ENCODE measurements at regions not wholly inside any gene's neighbourhood (a gene's known extent, or its start where the extent isn't known, plus 50 kb on each side); places are given as distances from the start of the nearest gene placed in this dataset.

DNA sequence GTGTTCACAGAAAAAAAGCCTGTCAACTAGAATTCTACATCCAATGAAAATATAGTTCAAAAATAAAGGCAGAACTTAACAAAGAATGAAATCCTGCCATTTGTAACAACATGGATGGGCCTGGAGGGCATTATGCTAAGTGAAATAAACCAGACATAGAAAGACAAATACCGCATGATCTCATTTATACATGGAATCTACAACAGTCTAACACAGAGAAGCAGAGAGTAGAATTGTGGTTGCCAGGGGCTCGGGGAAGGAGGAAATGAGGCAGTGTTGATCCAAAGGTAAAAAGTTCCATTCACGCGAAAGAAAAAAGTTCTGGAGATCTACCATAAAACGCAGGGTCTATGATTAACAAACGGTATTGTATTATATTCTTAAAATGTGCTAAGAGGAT is 282.6 kb downstream of the MRPL39 start:
- ATAC-seq (replicated peaks; ENCODE audit: extremely low read depth, poor library complexity, severe bottlenecking) (no peak), DNase-seq (ENCODE audit: low spot score in 2 of 2) (no peak)
- Mint-ChIP-seq H3K4me3 (no peak overlapping the region), H3K4me1 (no peaks in the 10 kb centered on the region), H3K27ac (ENCODE audit: low read depth) (no peak overlapping the region), H3K9me3 (no peaks in the 10 kb centered on the region), H3K27me3 (no peaks in the 10 kb centered on the region), H3K36me3 (ENCODE audit: insufficient read depth) (no peaks in the 10 kb centered on the region)

DNA sequence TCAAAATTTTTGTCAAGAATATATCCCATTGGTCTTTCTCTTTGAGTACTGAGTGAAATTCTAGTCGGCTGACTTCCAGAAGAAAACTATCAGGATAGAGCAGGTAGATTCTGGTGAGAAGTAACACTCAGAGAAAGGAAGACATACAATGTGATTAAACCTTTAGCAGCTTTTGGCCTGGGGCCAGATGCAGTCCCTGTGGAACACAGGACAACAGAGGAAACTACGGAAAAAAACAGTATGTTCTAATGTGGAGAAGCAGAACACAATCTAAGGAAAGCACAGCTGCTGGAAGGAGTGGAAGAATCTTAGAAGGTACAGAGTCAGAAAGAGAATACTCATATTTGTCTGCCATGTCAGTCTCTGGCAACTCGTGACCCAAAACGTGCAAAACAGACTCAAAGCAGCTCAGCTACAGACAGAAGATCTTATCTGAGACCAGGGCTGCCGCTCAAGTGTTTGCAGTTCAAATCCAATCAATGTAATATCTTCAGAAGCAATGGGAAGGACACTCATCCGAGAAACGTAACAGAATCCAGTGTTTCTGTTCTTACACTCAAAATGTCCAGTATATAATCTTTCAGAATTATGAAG is 283.8 kb downstream of the MRPL39 start:
- H3K27me3 Mint-ChIP-seq: no peaks in the 10 kb centered on the region
- no peaks in the 10 kb centered on the region for H3K36me3 Mint-ChIP-seq (ENCODE audit: insufficient read depth)
- no peaks in the 10 kb centered on the region for H3K9me3 Mint-ChIP-seq
- no peak overlapping the region for H3K27ac Mint-ChIP-seq (ENCODE audit: low read depth)
- H3K4me3 Mint-ChIP-seq: no peak overlapping the region
- ATAC-seq (replicated peaks; ENCODE audit: extremely low read depth, poor library complexity, severe bottlenecking) (no peak), DNase-seq (ENCODE audit: low spot score in 2 of 2) (no peak)
- no peaks in the 10 kb centered on the region for H3K4me1 Mint-ChIP-seq

DNA sequence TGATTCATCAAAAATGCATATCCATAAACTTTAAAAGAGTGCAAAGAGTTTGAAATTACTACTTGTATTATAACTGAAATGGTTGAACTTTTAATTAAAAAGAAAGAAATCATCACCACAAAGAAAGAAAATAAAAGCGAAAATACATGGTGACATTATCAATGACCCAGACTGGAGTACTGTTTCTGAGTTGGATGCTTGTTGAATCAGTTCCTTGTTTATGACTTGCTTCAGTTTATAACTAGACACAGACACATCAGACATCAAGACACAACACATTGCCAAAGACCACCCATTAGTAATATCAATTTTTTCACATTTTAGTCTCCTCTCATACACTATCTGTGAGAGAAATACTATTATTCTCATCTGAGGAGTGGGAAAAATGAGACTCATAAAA is 293.0 kb downstream of the MRPL39 start:
- DNase-seq (ENCODE audit: low spot score in 2 of 2): no peak
- Mint-ChIP-seq H3K36me3 (ENCODE audit: insufficient read depth) (no peaks in the 10 kb centered on the region), H3K27me3 (no peaks in the 10 kb centered on the region), H3K9me3 (peaks cover 8% of the 10 kb centered on the region), H3K4me3 (no peak overlapping the region), H3K27ac (ENCODE audit: low read depth) (no peak overlapping the region), H3K4me1 (no peaks in the 10 kb centered on the region)
- no peak for ATAC-seq (replicated peaks; ENCODE audit: extremely low read depth, poor library complexity, severe bottlenecking)

DNA sequence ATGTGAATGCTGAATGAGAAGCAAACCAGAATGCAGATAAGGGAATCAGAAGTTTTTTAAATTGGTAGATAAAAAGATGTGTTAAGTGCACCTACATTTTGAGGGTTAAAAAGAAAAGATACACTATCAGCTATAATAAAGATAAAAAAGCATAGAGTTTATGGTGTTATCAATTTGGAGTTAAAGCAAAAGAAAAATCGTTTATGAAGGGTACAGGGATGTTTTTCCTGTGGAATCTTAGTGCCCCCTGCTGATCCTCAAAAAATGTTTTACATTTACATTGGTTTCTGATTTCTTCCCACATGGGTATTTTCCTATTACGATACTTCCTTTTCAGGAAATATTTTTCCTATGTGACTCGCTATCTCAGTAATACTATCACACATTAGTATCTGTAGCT is 293.5 kb downstream of the MRPL39 start:
- Mint-ChIP-seq H3K36me3 (ENCODE audit: insufficient read depth) (no peaks in the 10 kb centered on the region), H3K4me1 (no peaks in the 10 kb centered on the region), H3K27ac (ENCODE audit: low read depth) (no peak overlapping the region), H3K9me3 (peaks cover 11% of the 10 kb centered on the region), H3K4me3 (no peak overlapping the region), H3K27me3 (no peaks in the 10 kb centered on the region)
- ATAC-seq (replicated peaks; ENCODE audit: extremely low read depth, poor library complexity, severe bottlenecking): no peak
- DNase-seq (ENCODE audit: low spot score in 2 of 2): no peak

DNA sequence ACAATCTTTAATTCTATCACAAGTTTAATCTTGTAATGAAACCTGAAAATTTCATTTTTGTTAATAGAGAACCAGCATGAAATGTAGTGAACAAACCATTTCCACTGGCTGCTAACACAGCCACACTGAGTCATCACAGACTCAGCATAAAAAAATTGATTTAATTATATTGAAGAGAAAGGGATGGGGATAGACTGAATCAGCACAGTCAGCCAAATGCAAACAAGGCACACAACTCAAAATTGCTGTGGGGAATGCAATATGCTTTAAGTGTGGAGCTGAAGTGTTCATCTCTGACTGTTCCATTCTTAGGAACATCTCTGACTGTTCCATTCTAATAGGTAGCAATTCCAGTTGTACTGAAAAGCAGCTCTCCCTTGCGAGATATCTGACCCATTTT is 299.8 kb downstream of the MRPL39 start:
- Mint-ChIP-seq H3K36me3 (ENCODE audit: insufficient read depth) (no peaks in the 10 kb centered on the region), H3K4me3 (no peak overlapping the region), H3K27ac (ENCODE audit: low read depth) (no peak overlapping the region), H3K27me3 (no peaks in the 10 kb centered on the region), H3K4me1 (no peaks in the 10 kb centered on the region), H3K9me3 (peaks cover 11% of the 10 kb centered on the region)
- DNase-seq (ENCODE audit: low spot score in 2 of 2) (no peak), ATAC-seq (replicated peaks; ENCODE audit: extremely low read depth, poor library complexity, severe bottlenecking) (no peak)

DNA sequence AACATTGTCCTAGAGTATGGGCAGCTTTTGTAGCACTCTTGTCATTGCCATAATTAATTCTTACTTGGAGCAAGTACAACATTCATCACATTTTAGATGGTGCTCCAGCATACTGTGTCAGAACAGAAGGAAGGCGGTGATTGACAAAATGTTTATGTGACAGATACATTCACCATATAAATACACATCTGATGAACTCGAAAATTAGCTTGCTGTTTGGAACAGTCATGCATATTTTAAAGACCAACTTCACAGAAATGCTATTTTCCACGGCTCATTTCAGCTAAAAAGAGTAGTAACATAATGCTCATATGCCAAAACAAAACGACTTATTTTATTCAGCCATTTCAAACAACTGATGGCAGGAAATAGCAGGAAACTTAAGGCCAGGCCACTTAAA is 302.7 kb downstream of the MRPL39 start:
- DNase-seq (ENCODE audit: low spot score in 2 of 2) (no peak), ATAC-seq (replicated peaks; ENCODE audit: extremely low read depth, poor library complexity, severe bottlenecking) (no peak)
- Mint-ChIP-seq H3K4me1 (peaks cover 12% of the 10 kb centered on the region), H3K9me3 (peaks cover 6% of the 10 kb centered on the region), H3K27me3 (no peaks in the 10 kb centered on the region), H3K27ac (ENCODE audit: low read depth) (no peak overlapping the region), H3K36me3 (ENCODE audit: insufficient read depth) (no peaks in the 10 kb centered on the region), H3K4me3 (no peak overlapping the region)

DNA sequence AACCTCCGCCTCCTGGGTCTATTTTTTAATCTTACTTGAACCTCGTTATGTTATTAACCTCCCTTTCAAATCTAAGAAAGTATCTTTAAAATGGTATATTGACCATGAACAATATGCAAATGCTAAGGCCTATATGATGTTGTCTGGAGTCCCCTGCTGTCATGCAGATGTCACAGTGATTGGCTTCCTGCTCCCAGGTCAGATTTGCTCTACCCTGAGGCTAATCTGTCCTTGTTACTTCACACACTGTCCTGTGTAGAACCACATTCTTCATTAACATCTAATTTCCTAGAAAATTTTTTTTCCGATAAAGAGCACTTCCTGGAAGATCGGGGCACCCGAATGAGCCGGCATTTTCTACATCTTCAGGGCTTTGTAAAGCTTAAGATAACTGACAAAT is 306.6 kb downstream of the MRPL39 start:
- no peak for DNase-seq (ENCODE audit: low spot score in 2 of 2)
- peaks cover 14% of the 10 kb centered on the region for H3K4me1 Mint-ChIP-seq
- no peaks in the 10 kb centered on the region for H3K9me3 Mint-ChIP-seq
- no peak overlapping the region for H3K27ac Mint-ChIP-seq (ENCODE audit: low read depth)
- ATAC-seq (replicated peaks; ENCODE audit: extremely low read depth, poor library complexity, severe bottlenecking): no peak
- no peak overlapping the region for H3K4me3 Mint-ChIP-seq
- H3K36me3 Mint-ChIP-seq (ENCODE audit: insufficient read depth): no peaks in the 10 kb centered on the region
- H3K27me3 Mint-ChIP-seq: no peaks in the 10 kb centered on the region

DNA sequence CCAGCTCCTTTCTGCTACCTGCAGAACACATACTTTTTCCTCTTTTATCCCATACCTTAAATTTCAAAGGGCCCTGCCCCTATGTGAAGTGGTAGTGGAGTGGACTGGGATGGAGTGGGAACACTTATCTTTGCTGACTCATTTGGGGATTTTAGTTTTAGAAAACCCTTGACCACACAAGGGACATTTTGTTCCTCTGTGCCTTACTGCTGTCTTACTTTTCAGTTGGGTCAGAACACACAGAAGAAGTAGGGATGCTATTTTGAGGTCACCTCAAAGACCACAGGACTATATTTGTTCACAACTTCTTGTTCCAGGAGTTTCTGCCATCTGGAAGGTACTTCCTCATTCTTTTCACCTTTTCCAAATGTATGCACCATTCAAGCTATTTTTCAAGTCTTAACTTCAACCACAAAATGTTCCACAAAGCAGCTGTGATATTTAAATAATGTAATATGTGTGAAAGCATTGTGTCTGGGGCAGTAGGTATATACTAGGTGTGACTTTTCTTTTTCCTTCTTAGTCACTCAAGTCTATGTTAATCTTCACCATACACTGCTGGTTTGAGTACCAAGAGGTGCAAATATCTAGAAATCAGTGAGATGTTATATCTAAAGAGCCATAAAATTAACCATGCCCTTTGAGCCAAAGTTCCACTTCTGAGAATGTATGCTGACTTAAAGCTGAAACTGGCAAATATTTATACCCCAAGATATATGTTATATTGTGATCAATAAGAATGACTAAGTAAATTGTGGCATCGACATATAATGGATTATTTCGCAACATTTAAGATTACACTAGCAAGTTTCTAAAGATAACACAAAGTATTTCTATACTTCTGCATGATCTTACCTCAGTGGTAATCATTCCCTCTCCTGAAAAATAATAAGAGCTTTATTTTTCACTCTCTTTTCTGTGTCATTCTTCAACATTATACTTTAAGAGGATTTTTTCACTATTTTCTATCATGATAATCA is 308.5 kb downstream of the MRPL39 start:
- Mint-ChIP-seq H3K4me1 (peaks cover 14% of the 10 kb centered on the region), H3K4me3 (no peak overlapping the region), H3K9me3 (no peaks in the 10 kb centered on the region), H3K27me3 (no peaks in the 10 kb centered on the region), H3K27ac (ENCODE audit: low read depth) (no peak overlapping the region), H3K36me3 (ENCODE audit: insufficient read depth) (no peaks in the 10 kb centered on the region)
- ATAC-seq (replicated peaks; ENCODE audit: extremely low read depth, poor library complexity, severe bottlenecking) (peak; percentile 32), DNase-seq (ENCODE audit: low spot score in 2 of 2) (no peak)

DNA sequence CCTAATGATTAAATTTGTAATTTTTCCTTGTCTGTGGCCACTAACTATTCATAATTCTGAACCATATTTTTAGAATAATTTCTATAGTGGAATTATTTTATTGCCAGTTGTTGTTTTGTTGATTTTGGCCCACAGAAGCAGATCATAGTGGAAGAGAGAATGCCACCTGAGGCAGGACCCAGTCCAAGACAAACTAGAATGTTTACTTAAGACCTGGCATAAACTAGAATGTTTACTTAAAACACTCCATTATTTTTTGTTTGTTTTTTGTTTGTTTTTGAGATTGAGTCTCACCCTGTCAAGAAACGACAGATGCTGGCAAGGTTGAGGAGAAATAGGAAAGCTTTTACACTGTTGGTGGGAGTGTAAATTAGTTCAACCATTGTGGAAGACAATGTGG is 310.2 kb downstream of the MRPL39 start:
- no peaks in the 10 kb centered on the region for H3K27me3 Mint-ChIP-seq
- ATAC-seq (replicated peaks; ENCODE audit: extremely low read depth, poor library complexity, severe bottlenecking) (no peak), DNase-seq (ENCODE audit: low spot score in 2 of 2) (no peak)
- H3K36me3 Mint-ChIP-seq (ENCODE audit: insufficient read depth): no peaks in the 10 kb centered on the region
- H3K9me3 Mint-ChIP-seq: peaks cover 5% of the 10 kb centered on the region
- H3K4me1 Mint-ChIP-seq: peaks cover 14% of the 10 kb centered on the region
- H3K27ac Mint-ChIP-seq (ENCODE audit: low read depth): no peak overlapping the region
- H3K4me3 Mint-ChIP-seq: no peak overlapping the region

DNA sequence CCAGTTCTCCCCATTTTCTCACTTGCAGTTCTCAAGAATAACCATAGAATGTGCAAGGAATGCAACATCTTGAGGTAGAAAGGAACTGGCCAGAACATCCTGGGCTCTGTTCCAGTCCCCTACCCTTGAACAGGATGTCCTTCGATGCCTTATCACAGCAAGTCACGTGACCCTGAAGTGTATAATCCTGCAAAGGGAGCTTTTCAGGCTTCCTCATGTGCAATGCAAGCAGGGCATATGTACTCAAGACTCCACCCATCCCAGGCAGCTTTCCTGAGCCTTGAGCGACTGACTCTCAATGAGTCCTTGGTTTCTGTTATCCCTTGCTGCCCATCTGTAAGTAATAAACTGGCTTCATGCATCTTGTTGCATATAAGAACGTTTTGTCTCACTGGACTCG is 311.0 kb downstream of the MRPL39 start:
- Mint-ChIP-seq H3K4me1 (peaks cover 14% of the 10 kb centered on the region), H3K27ac (ENCODE audit: low read depth) (no peak overlapping the region), H3K9me3 (peaks cover 5% of the 10 kb centered on the region), H3K36me3 (ENCODE audit: insufficient read depth) (no peaks in the 10 kb centered on the region), H3K27me3 (no peaks in the 10 kb centered on the region), H3K4me3 (no peak overlapping the region)
- no peak for ATAC-seq (replicated peaks; ENCODE audit: extremely low read depth, poor library complexity, severe bottlenecking)
- no peak for DNase-seq (ENCODE audit: low spot score in 2 of 2)

DNA sequence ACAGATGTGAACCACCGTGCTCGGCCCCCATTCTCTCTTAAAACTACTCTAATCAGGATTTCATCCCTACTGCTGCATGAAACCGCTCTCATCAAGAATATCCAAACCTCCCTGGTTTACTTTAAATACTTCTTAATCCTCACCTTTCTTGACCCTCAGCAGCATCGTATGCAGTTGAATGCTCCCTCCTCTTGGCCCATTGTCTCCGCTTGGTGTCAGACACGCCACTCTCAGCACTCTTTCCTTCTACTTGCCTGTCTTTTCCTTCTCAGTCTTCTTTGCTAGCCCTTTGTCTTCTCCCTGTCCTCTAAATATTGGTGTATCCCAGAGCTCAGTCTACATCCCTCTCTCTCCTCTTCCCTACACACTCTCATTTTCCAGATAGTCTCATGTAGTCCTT is 314.9 kb downstream of the MRPL39 start:
- H3K36me3 Mint-ChIP-seq (ENCODE audit: insufficient read depth): no peaks in the 10 kb centered on the region
- H3K4me1 Mint-ChIP-seq: no peaks in the 10 kb centered on the region
- no peak for DNase-seq (ENCODE audit: low spot score in 2 of 2)
- H3K27me3 Mint-ChIP-seq: no peaks in the 10 kb centered on the region
- H3K4me3 Mint-ChIP-seq: no peak overlapping the region
- H3K27ac Mint-ChIP-seq (ENCODE audit: low read depth): no peak overlapping the region
- H3K9me3 Mint-ChIP-seq: peaks cover 5% of the 10 kb centered on the region
- ATAC-seq (replicated peaks; ENCODE audit: extremely low read depth, poor library complexity, severe bottlenecking): no peak

DNA sequence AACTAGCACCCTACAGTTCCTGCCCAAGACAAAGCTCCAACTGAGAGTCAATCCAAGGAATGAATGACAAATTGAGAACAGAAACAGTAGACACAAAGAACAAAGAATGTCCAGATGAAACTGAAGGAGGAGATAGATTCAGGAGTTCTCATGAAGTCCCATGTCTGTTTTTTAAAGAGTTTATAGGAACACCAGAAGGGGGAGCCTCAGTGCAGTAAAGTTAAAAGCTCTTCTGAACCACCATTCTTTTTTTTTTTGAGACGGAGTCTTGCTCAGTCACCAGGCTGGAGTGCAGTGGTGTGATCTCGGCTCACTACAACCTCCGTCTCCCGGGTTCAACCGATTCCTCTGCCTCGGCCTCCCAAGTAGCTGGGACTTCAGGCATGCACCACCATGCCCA is 323.6 kb downstream of the MRPL39 start:
- Mint-ChIP-seq H3K4me3 (no peak overlapping the region), H3K27ac (ENCODE audit: low read depth) (no peak overlapping the region), H3K4me1 (no peaks in the 10 kb centered on the region), H3K36me3 (ENCODE audit: insufficient read depth) (no peaks in the 10 kb centered on the region), H3K9me3 (no peaks in the 10 kb centered on the region), H3K27me3 (no peaks in the 10 kb centered on the region)
- ATAC-seq (replicated peaks; ENCODE audit: extremely low read depth, poor library complexity, severe bottlenecking): no peak
- DNase-seq (ENCODE audit: low spot score in 2 of 2): no peak

DNA sequence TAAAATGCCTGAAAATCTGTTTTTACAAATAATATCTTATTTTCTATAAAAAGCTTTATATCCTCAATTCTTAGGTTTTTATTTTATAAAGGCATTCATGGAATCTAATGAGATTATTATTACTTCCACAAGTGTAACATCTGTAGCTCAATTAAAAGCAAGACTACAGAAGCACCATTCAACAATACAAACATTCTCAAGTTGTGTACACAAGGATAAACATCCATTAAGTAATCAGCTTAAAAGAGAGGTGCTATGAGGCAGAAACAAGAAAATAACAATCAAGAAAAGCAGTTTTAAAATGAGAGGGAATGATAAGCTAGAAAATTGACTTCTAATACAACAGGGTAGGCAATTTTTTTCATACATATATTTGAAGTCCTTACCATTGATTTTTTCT is 326.1 kb downstream of the MRPL39 start:
- Mint-ChIP-seq H3K27me3 (no peaks in the 10 kb centered on the region), H3K4me3 (no peak overlapping the region), H3K9me3 (no peaks in the 10 kb centered on the region), H3K36me3 (ENCODE audit: insufficient read depth) (no peaks in the 10 kb centered on the region), H3K4me1 (no peaks in the 10 kb centered on the region), H3K27ac (ENCODE audit: low read depth) (no peak overlapping the region)
- no peak for ATAC-seq (replicated peaks; ENCODE audit: extremely low read depth, poor library complexity, severe bottlenecking)
- no peak for DNase-seq (ENCODE audit: low spot score in 2 of 2)
